SK-N-SH (cell line): ENCODE measurements at regions not wholly inside any gene's neighbourhood (a gene's known extent, or its start where the extent isn't known, plus 50 kb on each side); places are given as distances from the start of the nearest gene placed in this dataset.

Experiments used
- EP300 ChIP-seq, 2 experiments: IDR thresholded peaks; 2 replicates each; pipeline versions ENCODE4 v1.4.0 to v1.6.1; 2012; ENCODE audit warnings: borderline replicate concordance in 1 of 2, low read depth in 1 of 2, low read length in 1 of 2
- FOXJ3 ChIP-seq: sonication (generic); formaldehyde crosslinking; IDR thresholded peaks from 2 replicates; pipeline ENCODE4 v1.5.1; 2020; ENCODE audit warnings: mild to moderate bottlenecking, missing genetic modification reagents
- FOXM1 ChIP-seq: IDR thresholded peaks from 2 replicates; pipeline ENCODE4 v1.4.0; 2012; ENCODE audit warnings: low read depth, mild to moderate bottlenecking
- JUND ChIP-seq: IDR thresholded peaks from 2 replicates; pipeline ENCODE4 v1.4.0; 2012
- POLR2AphosphoS5 ChIP-seq: IDR thresholded peaks from 2 replicates; pipeline ENCODE4 v1.6.1; 2012; ENCODE audit warnings: low read depth, low read length
- RAD21 ChIP-seq: IDR thresholded peaks from 2 replicates; pipeline ENCODE4 v1.6.1; 2012; ENCODE audit warnings: mild to moderate bottlenecking, low read length
- YY1 ChIP-seq: IDR thresholded peaks from 2 replicates; pipeline ENCODE4 v1.4.0; 2012; ENCODE audit warnings: low read depth, mild to moderate bottlenecking
- TF ChIP-seq, protein P1 (sequence below): IDR thresholded peaks from 2 replicates; pipeline ENCODE4 v1.6.1; 2012; ENCODE audit warnings: mild to moderate bottlenecking, low read depth, low read length, moderate library complexity
- TF ChIP-seq, protein P2 (sequence below): fragments of 200-600 bp; sonication (generic); IDR thresholded peaks from 2 replicates; pipeline ENCODE4 v1.6.1; 2017; ENCODE audit warnings: antibody characterized with exemption, mild to moderate bottlenecking, moderate library complexity
- TF ChIP-seq, protein P3 (sequence below): IDR thresholded peaks from 2 replicates; pipeline ENCODE4 v1.4.0; 2012; ENCODE audit warnings: low read depth

DNA sequence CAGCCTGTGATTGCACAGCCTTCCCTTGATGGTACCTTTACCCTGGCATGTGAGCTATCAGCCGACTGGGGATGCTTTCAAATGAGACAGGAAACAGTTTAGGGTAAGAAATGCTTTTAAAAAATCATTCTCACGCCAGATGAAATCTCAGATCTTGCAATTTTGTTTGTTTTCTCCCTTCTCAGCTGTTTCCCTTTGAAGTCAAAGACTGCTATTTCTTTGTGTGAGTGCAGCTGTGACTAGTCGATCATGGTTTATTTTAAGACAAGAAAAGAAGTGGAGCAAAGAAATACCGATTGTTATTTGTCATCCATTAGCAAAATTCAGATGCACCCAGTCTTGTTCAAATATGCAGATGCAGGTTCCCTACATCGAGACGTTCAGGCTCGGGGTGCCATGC is 489.7 kb downstream of the QKI start:
- TF ChIP-seq EP300 (IDR thresholded peaks at IDR 0.05; ENCODE audit: borderline replicate concordance in 1 of 2, low read depth in 1 of 2, low read length in 1 of 2) (no peak), RAD21 (no peak), FOXM1 (no peak), FOXJ3 (no peak), JUND (no peak), POLR2AphosphoS5 (no peak), YY1 (no peak)
- TF ChIP-seq, protein P1, sequence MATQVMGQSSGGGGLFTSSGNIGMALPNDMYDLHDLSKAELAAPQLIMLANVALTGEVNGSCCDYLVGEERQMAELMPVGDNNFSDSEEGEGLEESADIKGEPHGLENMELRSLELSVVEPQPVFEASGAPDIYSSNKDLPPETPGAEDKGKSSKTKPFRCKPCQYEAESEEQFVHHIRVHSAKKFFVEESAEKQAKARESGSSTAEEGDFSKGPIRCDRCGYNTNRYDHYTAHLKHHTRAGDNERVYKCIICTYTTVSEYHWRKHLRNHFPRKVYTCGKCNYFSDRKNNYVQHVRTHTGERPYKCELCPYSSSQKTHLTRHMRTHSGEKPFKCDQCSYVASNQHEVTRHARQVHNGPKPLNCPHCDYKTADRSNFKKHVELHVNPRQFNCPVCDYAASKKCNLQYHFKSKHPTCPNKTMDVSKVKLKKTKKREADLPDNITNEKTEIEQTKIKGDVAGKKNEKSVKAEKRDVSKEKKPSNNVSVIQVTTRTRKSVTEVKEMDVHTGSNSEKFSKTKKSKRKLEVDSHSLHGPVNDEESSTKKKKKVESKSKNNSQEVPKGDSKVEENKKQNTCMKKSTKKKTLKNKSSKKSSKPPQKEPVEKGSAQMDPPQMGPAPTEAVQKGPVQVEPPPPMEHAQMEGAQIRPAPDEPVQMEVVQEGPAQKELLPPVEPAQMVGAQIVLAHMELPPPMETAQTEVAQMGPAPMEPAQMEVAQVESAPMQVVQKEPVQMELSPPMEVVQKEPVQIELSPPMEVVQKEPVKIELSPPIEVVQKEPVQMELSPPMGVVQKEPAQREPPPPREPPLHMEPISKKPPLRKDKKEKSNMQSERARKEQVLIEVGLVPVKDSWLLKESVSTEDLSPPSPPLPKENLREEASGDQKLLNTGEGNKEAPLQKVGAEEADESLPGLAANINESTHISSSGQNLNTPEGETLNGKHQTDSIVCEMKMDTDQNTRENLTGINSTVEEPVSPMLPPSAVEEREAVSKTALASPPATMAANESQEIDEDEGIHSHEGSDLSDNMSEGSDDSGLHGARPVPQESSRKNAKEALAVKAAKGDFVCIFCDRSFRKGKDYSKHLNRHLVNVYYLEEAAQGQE, result no peak
- TF ChIP-seq, protein P2, sequence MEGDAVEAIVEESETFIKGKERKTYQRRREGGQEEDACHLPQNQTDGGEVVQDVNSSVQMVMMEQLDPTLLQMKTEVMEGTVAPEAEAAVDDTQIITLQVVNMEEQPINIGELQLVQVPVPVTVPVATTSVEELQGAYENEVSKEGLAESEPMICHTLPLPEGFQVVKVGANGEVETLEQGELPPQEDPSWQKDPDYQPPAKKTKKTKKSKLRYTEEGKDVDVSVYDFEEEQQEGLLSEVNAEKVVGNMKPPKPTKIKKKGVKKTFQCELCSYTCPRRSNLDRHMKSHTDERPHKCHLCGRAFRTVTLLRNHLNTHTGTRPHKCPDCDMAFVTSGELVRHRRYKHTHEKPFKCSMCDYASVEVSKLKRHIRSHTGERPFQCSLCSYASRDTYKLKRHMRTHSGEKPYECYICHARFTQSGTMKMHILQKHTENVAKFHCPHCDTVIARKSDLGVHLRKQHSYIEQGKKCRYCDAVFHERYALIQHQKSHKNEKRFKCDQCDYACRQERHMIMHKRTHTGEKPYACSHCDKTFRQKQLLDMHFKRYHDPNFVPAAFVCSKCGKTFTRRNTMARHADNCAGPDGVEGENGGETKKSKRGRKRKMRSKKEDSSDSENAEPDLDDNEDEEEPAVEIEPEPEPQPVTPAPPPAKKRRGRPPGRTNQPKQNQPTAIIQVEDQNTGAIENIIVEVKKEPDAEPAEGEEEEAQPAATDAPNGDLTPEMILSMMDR, result no peak
- TF ChIP-seq, protein P3, sequence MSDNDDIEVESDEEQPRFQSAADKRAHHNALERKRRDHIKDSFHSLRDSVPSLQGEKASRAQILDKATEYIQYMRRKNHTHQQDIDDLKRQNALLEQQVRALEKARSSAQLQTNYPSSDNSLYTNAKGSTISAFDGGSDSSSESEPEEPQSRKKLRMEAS, result no peak
